GM19397 (cell line): ENCODE measurements at regions not wholly inside any gene's neighbourhood (a gene's known extent, or its start where the extent isn't known, plus 50 kb on each side); places are given as distances from the start of the nearest gene placed in this dataset.
A peak's percentile ranks its signal among the peaks of the same experiment; 100 is the strongest.

Experiments
- ATAC-seq: cut with Tn5 transposase; IDR thresholded peaks from one replicate; pipeline ENCODE4 v1.9.1; 2021; ENCODE audit warnings: mild to moderate bottlenecking, moderate library complexity; ENCODE audit not compliant: unreplicated experiment

DNA sequence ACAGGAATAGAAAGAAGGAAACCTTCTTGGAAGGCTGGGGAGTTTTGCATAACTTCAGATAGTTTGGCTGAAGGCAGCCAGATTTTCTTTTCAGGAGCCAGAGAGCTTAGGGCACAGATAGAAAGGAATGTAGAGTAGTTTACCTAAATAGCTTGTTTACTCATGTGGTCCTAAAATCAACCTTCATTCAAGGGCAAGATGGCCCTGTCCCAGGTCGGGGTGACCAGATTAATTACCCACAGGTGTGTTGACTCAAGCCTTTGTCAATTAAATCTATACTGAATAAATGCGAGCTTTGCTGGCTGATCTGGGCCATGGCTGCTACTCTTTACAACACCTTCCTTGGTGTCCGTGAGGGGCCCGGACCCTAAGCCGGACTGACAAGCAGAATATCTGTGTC is 792.0 kb upstream of the MAN1A1 start:
- ATAC-seq = no peak

DNA sequence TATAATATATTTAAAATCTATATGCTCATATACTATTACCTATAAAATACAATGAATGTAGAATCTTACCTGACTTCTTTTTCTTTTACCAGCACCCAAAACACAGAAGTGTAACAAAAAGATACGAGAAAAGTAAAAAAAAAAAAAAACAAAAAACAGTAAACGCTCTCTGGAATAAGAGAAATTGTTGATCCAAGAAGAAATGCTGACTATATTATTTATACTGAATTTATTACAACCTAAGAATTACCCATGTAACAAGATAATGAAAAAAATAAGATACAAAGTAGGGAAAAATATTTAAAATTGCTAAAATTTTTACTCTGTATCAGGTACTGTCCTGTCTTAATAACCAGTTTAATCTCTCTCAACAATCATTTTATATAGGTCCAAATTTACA is 787.9 kb upstream of the MAN1A1 start:
- no peak for ATAC-seq

DNA sequence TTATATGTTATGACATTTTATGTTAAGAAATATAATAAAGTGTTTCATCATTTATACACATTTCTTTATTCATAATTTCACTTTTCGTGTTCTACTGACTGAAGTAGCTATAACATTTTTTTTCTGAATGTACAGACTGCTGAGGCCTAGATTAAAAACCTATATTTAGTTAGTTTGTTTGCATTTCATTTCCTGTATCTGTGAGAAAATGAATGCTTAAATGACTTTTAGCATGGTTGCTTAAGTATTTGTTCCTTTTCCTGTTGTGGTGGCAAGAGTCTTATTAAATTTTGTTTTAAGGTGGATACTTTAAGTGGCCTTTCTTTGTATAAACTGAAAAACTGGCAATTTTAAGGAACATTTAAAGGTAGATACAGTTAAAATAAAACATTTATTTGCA is 779.7 kb upstream of the MAN1A1 start:
- ATAC-seq = no peak

DNA sequence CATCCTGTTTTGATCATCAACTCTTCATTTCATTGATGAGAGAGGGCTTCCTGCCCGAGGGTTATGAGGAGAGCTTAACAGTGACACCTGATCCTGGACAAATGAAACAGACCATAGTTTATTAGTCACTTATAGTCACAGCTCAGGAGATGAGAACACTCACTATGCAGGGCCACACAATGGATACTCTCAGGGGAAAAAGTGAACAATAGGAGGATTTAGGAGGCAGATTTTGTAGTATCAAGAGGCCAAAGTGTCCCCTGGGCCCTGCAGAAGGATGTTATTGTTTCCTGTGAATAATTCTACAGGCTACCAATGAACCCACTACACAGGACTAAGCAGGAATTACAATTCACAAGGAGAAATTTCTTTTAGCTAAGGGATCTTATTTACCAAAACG is 772.8 kb upstream of the MAN1A1 start:
- no peak for ATAC-seq

DNA sequence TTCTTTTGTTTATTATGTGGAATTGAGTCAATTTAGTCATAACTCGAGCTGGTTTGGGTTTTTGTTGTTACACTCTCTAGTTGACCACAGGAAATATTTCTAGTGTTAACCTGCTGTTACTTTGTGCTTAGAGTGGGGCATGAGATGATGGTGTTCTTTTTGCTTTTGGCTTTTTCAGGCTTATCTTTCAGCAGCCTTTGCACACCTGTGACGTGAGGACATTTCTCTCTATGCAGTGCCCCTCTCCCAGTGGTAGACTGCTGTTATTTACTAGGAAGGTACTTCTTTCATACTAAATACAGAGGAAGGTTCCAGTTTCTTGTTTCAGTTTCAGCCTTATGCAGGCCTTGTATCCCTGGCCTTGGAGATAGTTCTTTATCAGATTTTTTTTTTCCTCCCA is 766.8 kb upstream of the MAN1A1 start:
- no peak for ATAC-seq

DNA sequence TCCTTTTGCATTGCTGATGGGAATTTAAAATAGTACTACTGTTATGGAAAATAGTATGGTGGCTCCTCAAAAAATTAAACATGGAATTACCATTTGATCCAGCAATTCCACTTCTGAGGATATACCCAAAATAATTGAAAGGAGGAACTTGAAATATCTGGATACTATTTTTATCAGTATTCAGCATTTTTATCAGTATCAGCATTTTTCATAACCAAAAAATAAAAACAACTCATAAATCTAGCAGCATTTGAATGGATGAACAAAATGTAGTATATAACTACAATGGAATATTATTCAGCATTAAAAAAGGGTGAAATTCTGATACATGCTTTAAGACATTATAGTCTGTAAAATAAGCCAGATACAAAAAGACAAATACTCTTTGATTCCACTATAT is 763.4 kb upstream of the MAN1A1 start:
- no peak for ATAC-seq

DNA sequence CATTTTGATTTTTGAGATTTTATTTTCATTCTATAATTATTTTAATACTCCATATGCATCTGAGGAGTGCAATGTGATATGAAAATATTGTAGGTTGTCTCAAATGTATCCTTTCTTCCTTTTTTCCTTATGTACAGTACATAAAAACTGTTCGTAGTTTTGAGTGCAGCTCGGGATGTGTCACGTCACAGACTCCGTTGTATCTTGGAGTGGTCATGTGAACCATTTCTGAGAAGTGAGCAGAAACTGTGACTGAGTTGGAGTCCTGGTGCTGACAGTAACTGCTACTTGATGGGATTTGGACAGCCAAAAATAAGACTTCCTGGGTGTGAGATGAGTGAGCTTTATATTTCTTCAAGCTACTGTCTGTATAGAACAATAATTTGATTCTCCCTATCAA is 761.4 kb upstream of the MAN1A1 start:
- no peak for ATAC-seq

GRCh38 chr6:120108061-120108795 is 758.7 kb upstream of the MAN1A1 start:
- no peak for ATAC-seq

GRCh38 chr6:120103618-120104017 is 754.1 kb upstream of the MAN1A1 start:
- no peak for ATAC-seq

- no peak for ATAC-seq
Observed at GRCh38 chr6:120096696-120097260, 747.2 kb upstream of the MAN1A1 start.

DNA sequence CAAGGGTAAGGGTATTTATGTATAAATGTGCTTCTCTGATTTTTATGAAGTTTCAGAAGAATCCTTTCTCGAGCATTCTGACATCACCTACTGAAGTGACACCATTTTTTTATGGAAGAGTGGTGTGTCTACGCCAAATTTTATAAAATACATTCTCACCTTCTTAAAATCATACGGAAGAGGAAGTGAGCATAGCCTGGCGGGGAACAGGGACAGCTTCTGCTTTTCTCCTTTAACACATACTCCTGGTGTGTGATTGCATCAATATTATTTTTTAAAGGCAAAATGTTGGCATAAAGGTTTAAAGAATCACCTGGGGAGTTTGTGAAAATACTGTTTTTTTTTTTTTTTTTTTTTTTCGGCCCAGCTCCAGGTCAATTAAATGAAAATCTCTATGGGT is 733.6 kb upstream of the MAN1A1 start:
- no peak for ATAC-seq

- ATAC-seq = no peak
Observed at GRCh38 chr6:120077489-120077888, 727.9 kb upstream of the MAN1A1 start.

DNA sequence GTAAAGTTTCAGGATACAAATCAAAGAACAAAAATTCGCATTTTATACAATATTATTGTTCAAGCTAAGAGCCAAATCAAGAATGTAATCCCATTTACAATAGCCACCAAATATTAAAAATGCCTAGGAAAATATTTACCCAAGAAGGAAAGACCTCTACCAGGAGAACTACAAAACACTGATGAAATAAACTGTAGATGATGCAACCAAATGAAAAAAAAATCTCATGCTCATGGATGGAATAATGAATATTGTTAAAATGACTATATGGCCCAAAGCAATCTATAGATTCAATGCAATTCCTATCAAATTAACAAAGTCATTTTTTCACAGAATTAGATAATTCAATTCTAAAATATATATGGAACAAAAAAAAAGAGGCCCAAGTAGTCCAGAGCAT is 708.8 kb upstream of the MAN1A1 start:
- no peak for ATAC-seq

- ATAC-seq = peak; percentile 68
Observed at GRCh38 chr6:120056085-120056484, 706.5 kb upstream of the MAN1A1 start.

GRCh38 chr6:120055071-120055470 is 705.5 kb upstream of the MAN1A1 start:
- no peak for ATAC-seq

- ATAC-seq = no peak
Observed at GRCh38 chr6:120039664-120040063, 690.1 kb upstream of the MAN1A1 start.

- no peak for ATAC-seq
Observed at GRCh38 chr6:120031837-120032236, 682.3 kb upstream of the MAN1A1 start.

DNA sequence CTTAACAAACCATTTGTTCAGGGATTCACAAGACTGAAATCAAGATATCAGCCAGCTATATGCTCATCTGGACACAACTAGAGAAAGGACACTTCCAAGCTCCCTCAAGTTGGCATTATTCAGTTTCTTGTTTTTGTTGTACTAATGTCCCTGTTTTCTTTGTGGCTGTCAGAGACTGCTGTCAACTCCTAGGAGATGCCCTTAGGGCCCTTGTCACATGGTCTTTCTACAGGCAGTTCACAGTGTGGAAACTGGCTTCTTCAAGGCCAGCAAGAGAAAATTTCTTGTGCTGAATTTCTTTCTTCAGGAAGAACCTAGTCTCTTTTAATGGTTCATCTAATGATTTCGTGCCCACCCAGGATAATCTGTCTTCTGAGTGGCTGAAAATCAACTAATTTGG is 677.2 kb upstream of the MAN1A1 start:
- no peak for ATAC-seq

- no peak for ATAC-seq
Observed at GRCh38 chr6:120010075-120010474, 660.5 kb upstream of the MAN1A1 start.

DNA sequence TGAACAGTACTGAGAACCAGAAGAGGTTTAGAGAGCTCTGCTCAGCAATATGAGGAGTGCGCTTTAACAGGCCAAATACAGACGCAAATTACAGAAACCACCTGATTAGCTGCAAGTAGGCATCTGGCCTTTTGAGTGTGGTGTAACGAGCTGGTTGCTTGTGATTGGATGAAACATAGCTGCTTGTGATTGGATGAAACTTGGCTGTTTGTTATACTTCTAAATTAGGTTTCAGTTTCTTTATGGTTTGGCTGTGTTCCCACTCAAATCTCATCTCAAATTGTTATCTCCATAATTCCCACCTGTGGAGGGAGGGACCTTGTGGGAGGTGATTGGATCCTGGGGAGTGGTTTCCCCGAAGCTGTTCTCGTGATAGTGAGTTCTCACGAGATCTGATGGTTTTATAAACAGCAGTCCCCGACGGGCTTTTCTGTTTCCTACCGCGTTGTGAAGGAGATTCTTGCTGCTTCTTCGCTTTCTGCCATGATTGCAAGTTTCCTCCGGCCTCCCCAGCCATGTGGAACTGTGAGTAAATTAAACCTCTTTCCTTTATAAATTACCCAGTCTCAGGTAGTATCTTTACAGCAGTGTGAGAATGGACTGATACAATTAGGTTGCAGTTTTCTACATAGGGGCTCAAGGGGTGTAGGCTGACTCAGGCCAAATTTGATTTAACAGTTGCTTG is 655.9 kb upstream of the MAN1A1 start:
- no peak for ATAC-seq

- no peak for ATAC-seq
Observed at GRCh38 chr6:119986934-119987549, 637.5 kb upstream of the MAN1A1 start.
